ENCODE measurements at regions not wholly inside any gene's neighbourhood (a gene's known extent, or its start where the extent isn't known, plus 50 kb on each side); places are given as distances from the start of the nearest gene placed in this dataset.
"Not testable (repeated sequence)": the region's sequence is repeated elsewhere in the genome, so short reads cannot be mapped to it uniquely, and the experiment has no call there.

DNA sequence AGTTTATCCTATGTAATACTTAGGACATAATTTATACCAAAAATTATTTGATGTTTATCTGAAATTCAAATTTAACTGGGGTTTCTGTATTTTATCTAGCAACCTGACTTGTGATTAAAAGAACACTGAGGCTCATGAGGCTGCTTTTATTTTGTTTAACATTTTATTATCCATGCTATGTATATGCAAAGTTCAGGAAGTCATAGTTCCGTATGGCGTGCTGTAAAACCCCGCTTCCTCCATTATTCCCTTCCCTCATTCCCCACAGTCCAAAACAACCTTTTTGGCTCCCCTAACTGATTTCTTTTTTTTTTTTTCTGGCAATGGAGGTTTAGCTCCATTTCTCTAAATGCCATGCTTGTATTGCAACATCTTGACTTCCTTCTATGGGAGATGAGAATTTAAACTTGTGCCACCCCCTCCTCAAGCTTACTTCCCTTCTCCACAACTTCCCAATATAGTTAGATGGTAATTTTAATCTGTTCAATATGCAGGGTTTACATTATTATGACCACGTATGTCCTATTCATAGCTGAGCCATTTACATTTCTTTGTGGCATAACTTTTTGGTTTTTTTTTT, 138.0 kb upstream of the DNAH14 start:
- DNase-seq (ENCODE audit: low read depth), result no peak

DNA sequence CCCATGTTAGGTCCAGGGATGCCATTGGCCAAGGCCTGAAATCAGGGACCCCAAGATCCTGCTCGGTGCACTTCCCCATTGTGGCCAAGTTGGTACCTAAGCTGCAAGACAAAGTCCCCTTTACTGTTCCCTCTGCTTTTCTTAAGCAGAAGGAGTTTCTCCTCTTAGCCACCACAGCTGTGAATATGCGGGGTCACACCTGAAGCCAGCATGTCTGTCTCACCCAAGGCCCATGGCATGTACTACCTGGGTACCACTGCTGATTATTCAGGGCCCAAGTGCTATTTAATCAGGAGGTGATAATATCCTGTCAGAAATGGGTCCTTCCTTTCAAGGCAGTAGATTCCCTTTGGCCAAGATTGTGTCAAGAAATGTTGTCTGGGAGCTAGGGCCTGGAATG, 133.9 kb upstream of the DNAH14 start:
- DNase-seq (ENCODE audit: low read depth), result no peak

DNA sequence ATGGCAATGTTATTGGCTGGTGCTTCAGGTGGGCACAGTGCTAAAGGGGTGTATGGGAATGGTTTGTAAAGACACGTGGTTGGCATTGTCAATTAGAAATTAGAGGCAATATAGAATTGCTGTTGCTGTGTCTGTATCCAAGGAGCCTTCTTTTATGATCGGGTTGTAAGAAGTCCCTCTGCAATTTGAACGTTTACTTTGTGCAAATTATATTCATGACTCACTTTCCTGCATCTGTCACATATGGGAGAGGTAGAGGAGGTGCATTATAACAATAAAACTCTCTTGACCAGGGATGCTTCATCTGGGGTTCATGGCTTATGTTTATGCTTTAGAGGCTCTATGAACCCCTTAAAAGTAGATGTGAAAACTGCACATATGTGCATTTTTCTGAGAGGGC, 130.4 kb upstream of the DNAH14 start:
- no peak for DNase-seq (ENCODE audit: low read depth)

DNA sequence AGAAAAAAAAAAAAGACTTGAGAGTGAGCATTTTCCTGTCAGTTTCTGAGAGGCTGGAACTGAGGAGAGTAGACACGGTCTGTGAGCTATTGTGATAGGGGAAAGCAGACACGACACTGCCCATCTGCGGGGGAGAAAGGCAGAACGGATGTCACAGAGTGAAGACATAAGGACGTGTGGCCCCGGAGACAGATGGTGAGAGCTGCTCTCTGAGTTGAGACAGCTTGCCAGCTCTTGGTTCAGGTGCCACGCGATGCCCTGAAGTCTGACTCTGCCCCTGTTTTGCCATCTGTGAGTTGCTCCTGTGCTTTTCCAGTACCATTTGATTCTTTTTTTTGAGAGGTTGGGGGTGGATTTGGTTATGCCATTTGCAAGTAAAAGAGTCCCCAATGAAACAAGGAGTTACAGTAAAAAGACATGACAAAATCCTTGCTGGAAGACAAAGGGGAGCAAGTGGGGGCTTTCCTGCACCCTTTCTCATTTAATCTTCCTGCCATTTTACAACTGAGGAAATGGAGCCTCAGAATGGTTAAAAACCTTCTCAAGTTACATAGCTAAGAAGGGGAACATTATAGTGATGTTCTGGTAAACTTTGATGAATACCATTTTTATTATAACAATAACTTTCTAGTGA, 128.9 kb upstream of the DNAH14 start:
- no peak for DNase-seq (ENCODE audit: low read depth)

DNA sequence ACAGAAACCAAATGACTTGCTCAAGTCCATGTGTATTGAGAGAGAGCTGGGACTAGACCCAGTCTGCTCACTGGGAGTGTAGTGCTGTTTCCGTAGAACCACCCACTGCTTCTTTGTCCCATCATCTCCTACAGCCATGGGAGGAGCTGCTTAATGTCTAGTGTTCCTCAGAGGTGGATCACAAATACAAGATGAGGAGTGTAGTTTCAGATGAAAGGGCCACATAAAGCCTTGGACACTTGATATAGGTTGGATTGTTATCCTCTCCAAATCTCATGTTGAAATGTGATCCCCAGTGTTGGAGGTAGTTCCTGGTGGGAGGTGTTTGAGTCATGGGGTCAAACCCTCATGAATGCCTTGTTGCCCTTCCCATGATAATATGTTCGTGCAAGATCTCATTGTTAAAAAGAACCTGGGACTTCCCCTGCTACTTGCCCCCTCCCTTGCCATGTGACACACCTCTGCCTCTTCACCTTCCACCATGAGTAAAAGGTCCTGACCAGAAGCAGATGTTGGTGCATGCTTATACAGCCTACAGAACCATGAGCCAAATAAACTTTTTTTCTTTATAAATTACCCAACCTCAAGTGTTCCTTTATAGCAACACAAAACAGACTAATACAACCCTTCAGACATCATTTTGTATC, 127.5 kb upstream of the DNAH14 start:
- DNase-seq (ENCODE audit: low read depth), result no peak

DNA sequence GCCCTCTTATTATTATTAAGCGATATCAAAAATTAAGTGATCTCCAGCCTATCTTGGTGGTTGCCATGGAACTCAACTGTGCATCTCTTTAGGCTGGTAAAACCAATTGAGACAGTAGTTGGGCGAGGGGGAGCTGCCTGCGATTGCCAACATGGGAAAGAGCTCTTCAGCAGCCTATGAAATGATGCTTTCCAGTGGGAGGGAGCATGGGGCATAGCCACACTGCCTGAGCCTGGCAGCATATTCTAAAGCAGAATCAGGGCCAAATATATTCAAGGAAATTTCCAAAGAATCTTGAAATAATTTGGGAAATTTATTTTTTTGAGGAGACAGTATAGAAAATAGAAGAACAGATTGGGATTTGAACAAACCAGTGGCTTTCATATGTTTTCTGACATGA, 126.9 kb upstream of the DNAH14 start:
- DNase-seq (ENCODE audit: low read depth), result no peak

DNA sequence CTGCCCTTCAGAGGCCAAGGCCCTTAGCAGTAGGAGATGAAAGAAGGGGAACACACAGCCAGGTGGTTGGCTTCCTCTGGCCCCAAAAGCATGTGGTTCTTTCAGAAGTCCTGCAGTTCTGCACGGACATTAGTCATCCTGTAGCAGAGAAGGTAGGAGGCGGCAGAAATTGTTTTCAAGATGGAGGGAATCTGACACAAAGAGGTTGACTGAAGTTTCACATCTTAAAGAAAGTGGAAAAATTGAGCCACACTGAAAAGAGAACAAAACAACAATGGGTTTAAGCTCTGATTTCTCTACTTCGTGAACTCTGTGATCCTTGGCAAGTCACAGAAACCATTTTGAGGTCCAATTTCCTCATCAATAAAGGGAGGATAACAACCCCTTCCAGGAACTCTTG, 125.3 kb upstream of the DNAH14 start:
- DNase-seq (ENCODE audit: low read depth), result no peak

DNA sequence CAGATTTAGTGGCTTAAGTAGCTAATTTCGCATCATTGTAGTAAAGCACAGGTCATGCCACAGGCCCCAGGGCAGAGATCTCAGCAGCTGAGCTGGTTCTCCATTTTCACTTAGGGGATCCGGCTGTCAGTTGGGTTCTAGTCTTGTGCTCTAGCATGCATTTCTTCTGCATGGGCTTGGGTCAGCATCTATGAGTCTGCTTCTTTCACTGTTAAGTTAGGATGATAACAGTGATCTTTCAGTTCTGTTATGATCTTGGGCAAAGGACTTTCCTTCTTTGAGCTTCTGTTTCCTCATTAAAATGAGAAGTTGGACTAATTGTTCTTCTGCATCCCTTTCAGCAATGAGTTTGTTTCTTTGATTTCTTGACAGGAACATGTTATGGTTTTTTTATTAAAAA, 123.6 kb upstream of the DNAH14 start:
- DNase-seq (ENCODE audit: low read depth), result no peak

DNA sequence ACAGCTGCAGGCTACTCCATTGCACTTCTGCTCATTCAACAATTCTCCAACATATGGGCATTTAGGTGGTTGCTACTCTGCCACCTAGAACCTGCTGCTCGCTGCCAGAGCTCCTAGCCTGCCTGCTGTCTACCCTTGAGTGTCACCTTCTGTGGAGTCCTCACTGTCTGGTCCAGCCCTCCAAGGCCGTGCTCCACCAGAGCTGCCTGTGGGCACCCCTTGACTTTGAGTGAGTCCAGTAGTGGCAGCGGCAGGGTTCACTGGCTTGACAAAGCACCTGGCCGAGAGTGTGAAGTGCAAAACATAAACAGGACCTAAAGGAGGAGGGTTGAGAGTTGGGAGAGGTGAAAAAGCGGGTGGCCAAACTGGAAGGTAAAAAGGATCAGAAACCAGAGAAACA, 120.3 kb upstream of the DNAH14 start:
- DNase-seq (ENCODE audit: low read depth), result no peak

DNA sequence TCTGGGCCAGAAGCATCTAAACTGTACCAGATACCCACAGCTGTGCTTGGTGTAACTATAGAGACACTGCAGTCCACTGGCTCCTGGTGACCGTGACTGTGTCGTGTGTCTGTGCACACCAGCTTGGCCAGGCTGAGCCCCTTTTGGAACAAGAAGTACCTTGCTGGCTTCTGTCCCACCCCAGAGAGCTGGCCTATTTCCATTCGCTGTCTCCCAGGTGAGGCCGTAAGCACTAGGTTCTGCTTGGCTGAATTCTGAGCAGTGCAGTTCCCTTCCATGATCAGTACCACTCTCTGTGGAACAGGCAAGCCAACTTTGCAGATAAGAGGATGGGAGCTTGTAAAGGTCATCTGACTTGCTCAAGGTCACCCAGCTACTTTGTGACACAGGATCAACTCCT, 119.9 kb upstream of the DNAH14 start:
- no peak for DNase-seq (ENCODE audit: low read depth)

DNA sequence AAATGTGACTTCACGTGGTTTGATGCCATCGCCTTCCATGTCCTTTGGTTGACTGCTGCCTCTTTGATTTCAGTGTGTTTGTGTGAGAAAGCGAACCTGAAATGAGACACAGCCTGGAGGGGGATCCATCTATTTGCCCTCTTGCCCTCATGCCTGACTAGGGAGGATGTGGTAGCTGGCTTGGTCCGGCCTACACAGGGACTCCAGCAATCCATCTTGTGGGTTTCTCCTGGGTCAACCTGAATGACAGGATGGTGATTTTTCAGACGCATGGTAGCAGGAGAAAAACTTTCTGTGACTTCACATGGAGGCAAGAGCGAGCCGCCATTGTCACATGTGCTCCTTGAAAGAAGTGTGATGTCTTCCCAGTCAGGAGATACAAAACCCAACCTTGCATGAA, 117.9 kb upstream of the DNAH14 start:
- no peak for DNase-seq (ENCODE audit: low read depth)

DNA sequence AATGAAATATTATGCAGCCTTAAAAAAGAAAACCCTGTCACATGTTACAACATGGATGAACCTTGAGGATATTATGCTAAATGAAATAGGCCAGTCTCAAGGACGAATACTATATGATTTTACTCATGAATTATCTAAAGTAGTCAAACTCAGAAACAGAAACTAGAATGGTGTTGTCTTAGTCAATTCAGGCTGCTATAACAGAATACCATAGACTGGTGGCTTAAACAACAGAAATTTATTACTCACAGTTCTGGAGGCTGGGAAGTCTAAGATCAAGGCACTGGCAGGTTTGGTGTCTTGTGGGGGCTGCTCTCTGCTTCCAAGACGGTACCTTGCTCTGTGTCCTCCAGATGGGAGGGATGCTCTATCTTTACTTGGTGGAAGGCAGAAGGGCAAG, 113.8 kb upstream of the DNAH14 start:
- no peak for DNase-seq (ENCODE audit: low read depth)

DNA sequence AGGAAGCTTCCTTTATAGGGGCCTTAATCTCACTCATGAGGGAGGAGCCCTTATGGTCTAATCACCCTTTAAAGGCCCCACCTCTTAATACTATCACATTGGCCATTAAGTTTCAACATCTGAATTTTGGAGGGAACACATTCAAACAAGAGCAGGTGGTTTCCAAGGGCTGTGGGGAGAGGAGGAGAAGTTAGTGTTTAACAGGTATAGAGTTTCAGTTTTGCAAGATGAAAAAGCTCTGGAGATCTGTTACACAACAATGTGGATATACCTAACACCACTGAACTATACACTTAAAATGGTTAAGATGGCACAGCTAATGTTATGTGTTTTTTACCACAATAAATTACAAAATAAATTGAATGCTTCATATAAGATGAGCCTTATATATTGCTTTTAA, 113.4 kb upstream of the DNAH14 start:
- DNase-seq (ENCODE audit: low read depth), result no peak

DNA sequence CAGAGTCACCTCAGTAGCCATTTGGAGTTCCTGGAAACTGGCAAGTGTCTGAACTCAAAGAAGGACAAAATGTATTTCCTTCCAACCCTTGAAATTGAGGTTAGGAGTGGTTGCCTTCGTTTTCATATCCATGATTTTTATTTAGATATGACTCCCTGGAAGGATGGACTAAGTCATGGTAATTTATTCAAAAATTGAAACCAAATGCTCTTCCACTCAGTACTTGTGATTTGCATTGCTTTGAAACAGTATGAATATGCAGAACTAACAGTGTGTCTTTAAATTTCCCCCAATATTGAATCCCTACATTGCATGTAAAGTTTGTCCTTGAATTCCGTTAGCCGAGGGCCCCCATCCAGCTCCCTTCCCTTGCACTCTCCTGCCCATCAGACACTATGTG, 112.1 kb upstream of the DNAH14 start:
- DNase-seq (ENCODE audit: low read depth), result no peak

DNA sequence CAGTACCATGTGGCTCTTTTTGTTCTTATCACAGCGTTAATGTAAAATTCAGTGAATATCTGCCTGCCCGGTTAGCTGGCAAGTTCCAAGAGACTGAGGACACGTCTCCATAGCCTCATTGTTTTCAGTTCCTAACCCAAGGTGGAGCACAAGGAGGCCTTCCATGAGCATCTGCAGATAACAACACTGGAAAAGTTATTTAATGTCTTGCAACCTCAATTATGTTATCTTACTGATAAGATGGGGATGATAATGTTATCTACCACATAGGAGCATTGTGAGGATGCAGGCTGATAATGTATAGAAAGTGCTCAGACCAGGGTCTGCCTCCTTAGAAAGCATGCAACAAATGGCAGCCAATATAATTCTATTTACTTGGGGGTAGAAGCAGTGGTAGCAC, 109.6 kb upstream of the DNAH14 start:
- DNase-seq (ENCODE audit: low read depth), result no peak

DNA sequence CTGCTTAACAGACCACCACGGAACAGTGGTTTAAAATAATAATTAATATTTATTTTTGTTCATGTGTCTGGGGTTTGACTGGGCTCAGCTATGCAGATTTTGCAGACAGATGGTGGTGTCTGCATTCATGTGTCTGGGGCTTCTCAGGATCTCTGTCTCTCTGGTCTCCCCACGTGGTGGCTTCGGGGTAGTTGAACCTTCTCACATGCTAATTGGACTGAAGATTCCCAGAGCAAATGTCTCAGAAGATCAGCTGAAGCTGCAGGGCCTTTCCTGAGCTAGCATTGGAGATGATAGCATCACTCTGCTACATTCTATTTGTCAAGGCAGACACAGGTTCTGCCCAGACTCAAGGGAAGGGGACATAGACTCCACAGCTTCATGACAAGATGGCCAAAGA, 109.1 kb upstream of the DNAH14 start:
- DNase-seq (ENCODE audit: low read depth), result no peak

DNA sequence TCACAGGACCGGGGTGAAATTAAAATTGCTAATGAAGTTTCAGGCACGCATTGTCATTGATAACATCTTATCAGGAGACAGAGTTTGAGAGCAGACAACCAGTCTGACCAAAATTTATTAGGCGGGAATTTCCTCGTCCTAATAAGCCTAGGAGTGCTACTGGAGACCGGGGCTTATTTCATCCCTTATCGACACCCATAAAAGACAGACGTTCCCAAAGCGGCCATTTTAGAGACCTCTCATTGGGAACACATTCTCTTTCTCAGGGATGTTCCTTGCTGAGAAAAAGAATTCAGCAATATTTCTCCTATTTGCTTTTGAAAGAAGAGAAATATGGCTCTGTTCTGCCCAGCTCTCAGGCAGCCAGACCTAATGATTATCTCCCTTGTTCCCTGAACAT, 107.7 kb upstream of the DNAH14 start:
- DNase-seq (ENCODE audit: low read depth), result not testable (repeated sequence)

DNA sequence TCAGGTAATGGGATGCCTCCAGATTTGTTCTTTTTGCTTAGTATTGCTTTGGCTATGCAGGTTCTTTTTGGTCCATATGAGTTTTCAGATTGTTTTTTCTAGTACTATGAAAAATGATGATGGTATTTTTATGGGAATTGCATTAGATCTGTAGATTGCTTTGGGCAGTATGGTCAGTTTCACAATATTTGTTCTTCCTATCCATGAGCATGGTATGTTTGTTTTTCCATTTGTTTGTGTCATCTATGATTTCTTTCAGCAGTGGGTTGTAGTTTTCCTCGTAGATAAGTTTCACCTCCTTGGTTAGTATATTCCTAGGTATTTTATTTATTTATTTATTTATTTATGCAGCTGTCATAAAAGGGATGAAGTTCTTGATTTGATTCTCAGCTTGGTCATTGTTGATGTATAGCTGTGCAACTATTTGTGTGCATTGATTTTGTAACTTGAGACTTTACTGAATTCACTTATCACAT, 103.9 kb upstream of the DNAH14 start:
- no peak for DNase-seq (ENCODE audit: low read depth)

DNA sequence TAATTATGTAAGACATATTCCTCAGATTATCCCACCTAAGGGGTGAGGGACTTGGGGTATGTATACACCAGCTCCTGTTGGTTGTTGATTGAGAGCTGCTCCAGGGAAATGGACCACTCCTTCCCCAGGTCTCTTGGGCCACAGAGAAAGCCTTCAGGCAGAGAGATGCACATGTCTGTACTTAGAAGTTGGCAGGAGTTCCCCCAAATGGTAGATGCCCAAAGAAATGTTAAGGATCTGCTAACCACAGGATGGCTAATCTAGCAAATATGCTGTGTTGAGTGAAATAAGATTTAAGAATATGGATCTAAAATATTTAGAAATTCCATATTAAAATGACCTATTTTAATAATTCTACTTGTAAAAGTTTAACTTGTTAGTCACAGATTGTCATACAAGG, 100.8 kb upstream of the DNAH14 start:
- DNase-seq (ENCODE audit: low read depth), result no peak

DNA sequence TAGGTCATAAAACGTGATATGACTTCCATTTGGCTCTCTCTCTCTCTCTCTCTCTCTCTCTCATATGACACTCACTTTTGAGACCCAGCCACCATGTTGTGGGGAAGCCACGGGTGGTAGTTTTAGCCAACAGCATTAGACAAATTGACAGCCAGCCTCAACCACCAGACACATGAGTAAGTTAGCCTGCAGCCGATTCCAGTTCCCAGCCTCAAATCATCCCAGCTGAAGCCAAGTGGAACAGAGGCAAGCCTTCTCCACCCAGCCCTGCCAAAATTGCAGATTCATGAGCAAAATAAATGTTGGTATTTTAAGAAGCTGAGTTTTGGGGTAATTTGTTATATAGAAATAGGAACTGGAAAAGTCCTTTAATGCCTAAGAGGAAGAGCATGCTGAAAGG, 98.0 kb upstream of the DNAH14 start:
- no peak for DNase-seq (ENCODE audit: low read depth)

DNA sequence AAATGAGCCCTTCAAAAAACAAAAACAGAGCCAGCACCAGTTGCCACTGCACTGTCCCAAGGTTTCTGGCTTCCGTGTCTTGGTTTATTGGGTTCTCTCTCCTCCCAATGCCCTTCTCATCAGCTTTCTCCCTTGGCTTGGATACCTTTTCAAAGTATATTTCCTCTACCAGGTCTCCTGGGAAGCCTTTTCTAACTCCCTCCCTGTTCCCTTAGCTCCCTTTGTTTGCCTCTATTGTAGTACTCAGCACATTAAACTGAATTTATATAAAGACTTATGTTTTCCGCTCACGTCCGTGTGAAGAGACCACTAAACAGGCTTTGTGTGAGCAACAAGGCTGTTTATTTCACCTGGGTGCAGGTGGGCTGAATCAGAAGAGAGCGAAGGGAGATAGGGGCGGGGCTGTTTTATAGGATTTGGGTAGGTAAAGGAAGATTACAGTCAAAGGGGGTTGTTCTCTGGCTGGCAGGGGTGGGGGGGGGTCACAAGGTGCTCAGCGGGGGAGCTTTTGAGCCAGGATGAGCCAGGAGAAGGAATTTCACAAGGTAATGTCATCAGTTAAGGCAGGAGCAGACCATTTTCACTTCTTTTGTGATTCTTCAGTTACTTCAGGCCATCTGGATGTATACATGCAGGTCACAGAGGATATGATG, 89.7 kb upstream of the DNAH14 start:
- not testable (repeated sequence) for DNase-seq (ENCODE audit: low read depth)

DNA sequence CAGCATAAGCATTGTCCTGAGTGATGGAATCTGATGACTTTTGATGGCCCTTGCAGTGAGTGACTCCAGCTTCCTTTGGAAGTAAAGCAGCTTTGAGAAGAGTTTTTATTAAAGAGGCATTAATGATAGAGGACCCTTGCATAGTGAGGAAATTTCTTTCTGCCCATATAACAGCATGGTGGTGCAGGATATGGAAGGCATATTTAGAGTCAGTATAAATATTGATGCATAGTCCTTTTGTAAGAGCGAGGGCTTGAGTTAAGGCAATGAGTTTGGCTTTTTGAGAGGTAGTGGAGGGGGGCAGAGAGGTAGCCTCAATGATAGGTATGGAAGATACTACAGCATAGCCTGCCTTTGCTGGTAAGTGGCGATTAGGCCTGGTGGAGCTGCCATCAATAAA, 87.7 kb upstream of the DNAH14 start:
- DNase-seq (ENCODE audit: low read depth), result not testable (repeated sequence)
